HepG2 (cell line): ENCODE measurements at regions not wholly inside any gene's neighbourhood (a gene's known extent, or its start where the extent isn't known, plus 50 kb on each side); places are given as distances from the start of the nearest gene placed in this dataset.

Experiments used
- BRCA1 ChIP-seq: sonication (generic); formaldehyde crosslinking; IDR thresholded peaks from 2 replicates; pipeline ENCODE4 v1.4.0; 2020; ENCODE audit warnings: missing genetic modification reagents
- CTCF ChIP-seq: sonication (generic); formaldehyde crosslinking; IDR thresholded peaks from 2 replicates; pipeline ENCODE4 v1.5.0; 2020; ENCODE audit warnings: mild to moderate bottlenecking, missing genetic modification reagents, moderate library complexity
- HIVEP1 ChIP-seq: sonication (generic); formaldehyde crosslinking; IDR thresholded peaks from 2 replicates; pipeline ENCODE4 v1.4.0; 2020; ENCODE audit warnings: mild to moderate bottlenecking, missing genetic modification reagents
- MAX ChIP-seq: IDR thresholded peaks from 2 replicates; pipeline ENCODE4 v1.6.1; 2012; ENCODE audit warnings: inconsistent platforms
- NCOA1 ChIP-seq: sonication (generic); formaldehyde crosslinking; IDR thresholded peaks from 2 replicates; pipeline ENCODE4 v1.9.0; 2021; ENCODE audit warnings: missing genetic modification reagents
- POLR2A ChIP-seq, 2 experiments: IDR thresholded peaks; 2 replicates each; pipeline ENCODE4 v1.6.1; 2011; ENCODE audit warnings: low read depth in 2 of 2, low read length in 2 of 2, mild to moderate bottlenecking in 1 of 2, moderate library complexity in 1 of 2; ENCODE audit not compliant: insufficient read depth in 1 of 2
- POLR2AphosphoS5 ChIP-seq: IDR thresholded peaks from 2 replicates; pipeline ENCODE4 v1.6.1; 2012; ENCODE audit warnings: low read depth, low read length
- ZBTB3 ChIP-seq: sonication (generic); formaldehyde crosslinking; IDR thresholded peaks from 2 replicates; pipeline ENCODE4 v1.4.0; 2020; ENCODE audit warnings: low read depth, mild to moderate bottlenecking, moderate library complexity, missing genetic modification reagents, borderline replicate concordance
- ZNF687 ChIP-seq: sonication (generic); formaldehyde crosslinking; IDR thresholded peaks from 2 replicates; pipeline ENCODE4 v1.5.1; 2020; ENCODE audit warnings: mild to moderate bottlenecking, missing genetic modification reagents, moderate library complexity
- ZNF704 ChIP-seq: sonication (generic); formaldehyde crosslinking; IDR thresholded peaks from 2 replicates; pipeline ENCODE4 v1.8.1; 2023; ENCODE audit warnings: mild to moderate bottlenecking, inconsistent platforms, moderate library complexity, missing genetic modification reagents, borderline replicate concordance

- TF ChIP-seq POLR2AphosphoS5 (no peak), CTCF (no peak), ZNF687 (no peak), MAX (no peak), ZNF704 (CRISPR knock-in tag) (no peak), NCOA1 (CRISPR knock-in tag) (no peak), ZBTB3 (CRISPR knock-in tag) (no peak), POLR2A (IDR thresholded peaks at IDR 0.05; ENCODE audit: insufficient read depth in 1 of 2, low read depth in 2 of 2, low read length in 2 of 2) (no peak), HIVEP1 (CRISPR knock-in tag) (no peak), BRCA1 (CRISPR knock-in tag) (no peak)
These were observed 997.1 kb downstream of the EFNB2 start for GRCh38 chr13:105538346-105538745.
